CD4-positive, alpha-beta memory T cell (primary cell): ENCODE measurements at regions not wholly inside any gene's neighbourhood (a gene's known extent, or its start where the extent isn't known, plus 50 kb on each side); places are given as distances from the start of the nearest gene placed in this dataset.

ENCODE experiments used
- CTCF ChIA-PET: fragments of 350-600 bp; sonication (Branson Sonifier 250); formaldehyde crosslinking; loops from one replicate; lab custom pipeline; 2021; ENCODE audit warnings: inconsistent platforms; ENCODE audit not compliant: partially characterized antibody; lab: Charles Lee
- POLR2A ChIA-PET: fragments of 350-600 bp; sonication (Branson Sonifier 250); formaldehyde crosslinking; loops from one replicate; lab custom pipeline; 2021; ENCODE audit not compliant: partially characterized antibody; lab: Charles Lee
- DNase-seq, 5 donors: peaks; one replicate each; pipeline versions ENCODE4 v3.0.0 to v3.0.0-alpha.2; 2020 to 2022; ENCODE audit warnings: mixed read lengths in 1 of 5
- H3K27ac ChIP-seq: one replicate; pipeline ENCODE4 v1.7.0; 2013; ENCODE audit warnings: low read depth, low read length
- H3K27me3 ChIP-seq: 2 replicates; pipeline ENCODE4 v1.7.0; 2013; ENCODE audit warnings: mild to moderate bottlenecking, low read length, moderate library complexity; ENCODE audit not compliant: insufficient read depth
- H3K36me3 ChIP-seq: 2 replicates; pipeline ENCODE4 v1.7.0; 2013; ENCODE audit warnings: mild to moderate bottlenecking, low read length, moderate library complexity; ENCODE audit not compliant: insufficient read depth
- H3K4me1 ChIP-seq: 2 replicates; pipeline ENCODE4 v1.7.0; 2013; ENCODE audit warnings: mild to moderate bottlenecking, low read length, moderate library complexity; ENCODE audit not compliant: insufficient read depth
- H3K4me3 ChIP-seq, 2 donors: one replicate each; pipeline ENCODE4 v1.7.0; 2013; ENCODE audit warnings: low read length in 2 of 2, mild to moderate bottlenecking in 1 of 2
- H3K9me3 ChIP-seq, 2 donors: one replicate each; pipeline ENCODE4 v1.7.0; 2013; ENCODE audit warnings: low read length in 2 of 2, control low read depth in 1 of 2; ENCODE audit not compliant: control insufficient read depth in 1 of 2
- H3K27ac Mint-ChIP-seq, 7 donors: one replicate each; pipeline ENCODE4 v1.8.0; 2020 to 2021; ENCODE audit warnings: mixed read lengths in 7 of 7, mild to moderate bottlenecking in 6 of 7, inconsistent platforms in 3 of 7, moderate library complexity in 3 of 7
- H3K27me3 Mint-ChIP-seq, 2 donors: one replicate each; pipeline ENCODE4 v1.8.0; 2020 to 2021; ENCODE audit warnings: mixed read lengths in 2 of 2
- H3K36me3 Mint-ChIP-seq, 2 donors: one replicate each; pipeline ENCODE4 v1.8.0; 2020 to 2021; ENCODE audit warnings: mixed read lengths in 2 of 2, inconsistent platforms in 1 of 2, mild to moderate bottlenecking in 1 of 2
- H3K4me1 Mint-ChIP-seq, 4 donors: one replicate each; pipeline ENCODE4 v1.8.0; 2020 to 2021; ENCODE audit warnings: mixed read lengths in 4 of 4, mild to moderate bottlenecking in 1 of 4
- H3K4me3 Mint-ChIP-seq, 8 donors: one replicate each; pipeline ENCODE4 v1.8.0; 2020 to 2021; ENCODE audit warnings: mixed read lengths in 8 of 8, mild to moderate bottlenecking in 7 of 8, moderate library complexity in 6 of 8, inconsistent platforms in 3 of 8
- H3K9me3 Mint-ChIP-seq, 8 donors: one replicate each; pipeline ENCODE4 v1.8.0; 2020 to 2021; ENCODE audit warnings: mixed read lengths in 8 of 8, mild to moderate bottlenecking in 5 of 8, inconsistent platforms in 3 of 8, moderate library complexity in 1 of 8
- intact Hi-C: fragments of 100-400 bp; cut with micrococcal nuclease; formaldehyde crosslinking; loops from one replicate; pipeline ENCODE4 v1.15.1; 2023

DNA sequence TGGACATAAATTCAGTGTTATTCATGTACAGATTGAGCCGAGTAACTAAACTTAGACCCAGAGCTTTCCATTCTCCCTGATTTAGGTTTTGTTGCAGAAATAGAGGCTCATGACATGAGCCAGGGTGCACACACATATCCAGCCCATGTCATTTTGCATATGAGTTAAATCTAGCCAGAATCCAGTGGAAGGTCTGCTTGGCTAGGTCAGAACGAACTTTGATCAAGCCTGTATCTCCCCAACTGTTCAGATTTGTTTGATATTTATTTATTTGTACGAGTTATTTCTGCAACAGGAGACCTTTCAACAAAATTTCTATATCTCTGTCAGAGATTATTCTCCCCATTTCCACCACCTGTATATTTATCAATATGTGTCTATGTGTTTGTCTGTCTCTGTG lies 247.5 kb upstream of the THBS1 start:
- ChIA-PET CTCF (no interaction called here), POLR2A (no interaction called here)
- Mint-ChIP-seq H3K27ac (no peak overlapping the region), H3K36me3 (no peaks in the 10 kb centered on the region), H3K27me3 (peaks cover 3 to 15% of the 10 kb centered on the region in 2 donors), H3K4me3 (no peak overlapping the region), H3K9me3 (no peaks in the 10 kb centered on the region), H3K4me1 (no peaks in the 10 kb centered on the region)
- DNase-seq = no peak
- no peaks in the 10 kb centered on the region for H3K36me3 ChIP-seq
- intact Hi-C loops = no loop called here
- no peak overlapping the region for H3K4me3 ChIP-seq
- no peaks in the 10 kb centered on the region for H3K27me3 ChIP-seq
- H3K9me3 ChIP-seq = no peaks in the 10 kb centered on the region
- no peaks in the 10 kb centered on the region for H3K4me1 ChIP-seq
- no peak overlapping the region for H3K27ac ChIP-seq

DNA sequence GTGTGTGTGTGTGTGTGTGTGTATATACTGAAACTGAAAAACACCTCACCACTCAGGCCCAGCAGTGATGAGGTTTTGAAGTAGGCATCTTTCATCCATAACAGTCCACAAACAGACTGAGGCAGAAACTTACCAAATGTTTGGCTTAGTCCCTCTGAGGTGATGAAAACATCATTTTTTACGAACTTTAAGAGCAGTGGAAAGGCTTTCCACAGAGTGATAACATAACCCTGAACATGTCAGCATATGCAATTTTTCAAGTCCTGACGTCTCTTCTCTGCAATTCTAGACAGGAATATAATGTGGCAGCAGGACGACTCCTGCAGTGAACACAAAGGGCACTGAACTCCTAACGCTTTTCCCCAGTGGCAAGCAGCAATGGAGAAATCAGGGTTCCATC lies 247.0 kb upstream of the THBS1 start:
- H3K9me3 ChIP-seq = no peaks in the 10 kb centered on the region
- no peaks in the 10 kb centered on the region for H3K4me1 ChIP-seq
- intact Hi-C loops = no loop called here
- H3K27me3 Mint-ChIP-seq = peaks cover 3 to 11% of the 10 kb centered on the region in 2 donors
- ChIA-PET CTCF (no interaction called here), POLR2A (no interaction called here)
- H3K27ac Mint-ChIP-seq = no peak overlapping the region
- no peaks in the 10 kb centered on the region for H3K36me3 Mint-ChIP-seq
- no peak overlapping the region for H3K27ac ChIP-seq
- no peaks in the 10 kb centered on the region for H3K4me1 Mint-ChIP-seq
- no peaks in the 10 kb centered on the region for H3K9me3 Mint-ChIP-seq
- no peaks in the 10 kb centered on the region for H3K36me3 ChIP-seq
- no peaks in the 10 kb centered on the region for H3K27me3 ChIP-seq
- H3K4me3 Mint-ChIP-seq = no peak overlapping the region
- DNase-seq = no peak
- no peak overlapping the region for H3K4me3 ChIP-seq

DNA sequence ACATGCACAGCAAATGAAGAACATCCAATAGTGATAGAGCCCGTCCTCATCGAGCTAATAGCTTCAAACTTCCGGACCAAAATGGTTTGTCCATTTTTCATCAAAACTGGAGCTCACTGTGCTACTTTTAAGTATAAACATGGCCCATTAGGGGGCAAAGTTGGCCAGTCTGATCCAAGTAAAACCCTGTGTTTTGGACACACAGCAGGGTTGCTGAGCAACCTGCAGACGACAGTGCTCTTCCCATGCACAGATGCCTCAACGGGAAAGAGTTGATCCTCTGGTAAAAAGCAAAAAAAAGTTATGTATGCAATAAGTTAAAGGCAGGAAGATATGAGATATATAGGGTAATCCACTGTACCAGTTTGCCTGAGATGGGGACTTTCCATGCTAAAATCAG lies 244.0 kb upstream of the THBS1 start:
- Mint-ChIP-seq H3K27me3 (peaks cover 5 to 8% of the 10 kb centered on the region in 2 donors), H3K4me1 (no peaks in the 10 kb centered on the region), H3K9me3 (peaks cover 0 to 4% (median 0%) of the 10 kb centered on the region in 8 donors), H3K4me3 (no peak overlapping the region), H3K36me3 (no peaks in the 10 kb centered on the region), H3K27ac (no peak overlapping the region)
- no peaks in the 10 kb centered on the region for H3K9me3 ChIP-seq
- H3K27ac ChIP-seq = no peak overlapping the region
- H3K4me3 ChIP-seq = no peak overlapping the region
- no peak for DNase-seq
- no peaks in the 10 kb centered on the region for H3K27me3 ChIP-seq
- no peaks in the 10 kb centered on the region for H3K36me3 ChIP-seq
- POLR2A ChIA-PET = no interaction called here
- H3K4me1 ChIP-seq = no peaks in the 10 kb centered on the region
- CTCF ChIA-PET = interaction anchor here (2.0 kb wide), 1 partner anchor 10 kb away, joined by 4 read pairs; no protein-coding TSS in a partner anchor
- intact Hi-C loops = no loop called here

DNA sequence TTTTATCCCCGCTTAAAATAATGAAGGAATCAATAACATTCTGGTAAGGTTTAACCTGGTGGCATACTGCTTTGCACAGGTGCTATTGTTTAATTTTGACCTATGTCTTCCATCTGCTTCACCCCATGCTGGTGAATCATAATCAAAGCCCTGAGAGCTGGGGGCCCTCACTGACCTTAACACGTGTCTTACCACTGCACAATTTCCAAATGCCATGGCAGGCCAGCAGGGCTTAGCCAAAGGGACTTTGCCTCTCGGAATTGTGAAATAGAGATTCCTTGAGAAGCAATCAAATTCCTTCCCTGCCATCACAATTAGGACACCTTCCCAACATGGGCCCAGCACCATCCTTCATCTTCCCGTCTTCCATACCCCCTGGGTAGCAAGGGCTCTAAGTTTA lies 242.6 kb upstream of the THBS1 start:
- Histone ChIP-seq H3K27me3 (no peaks in the 10 kb centered on the region), H3K9me3 (no peaks in the 10 kb centered on the region), H3K4me3 (no peak overlapping the region), H3K4me1 (no peaks in the 10 kb centered on the region), H3K36me3 (no peaks in the 10 kb centered on the region), H3K27ac (no peak overlapping the region)
- Mint-ChIP-seq H3K4me3 (no peak overlapping the region), H3K36me3 (no peaks in the 10 kb centered on the region), H3K4me1 (no peaks in the 10 kb centered on the region), H3K27me3 (peaks cover 5 to 8% of the 10 kb centered on the region in 2 donors), H3K27ac (no peak overlapping the region), H3K9me3 (peaks cover 0 to 10% (median 2%) of the 10 kb centered on the region in 8 donors)
- intact Hi-C loops = no loop called here
- DNase-seq = no peak
- ChIA-PET CTCF (no interaction called here), POLR2A (no interaction called here)

DNA sequence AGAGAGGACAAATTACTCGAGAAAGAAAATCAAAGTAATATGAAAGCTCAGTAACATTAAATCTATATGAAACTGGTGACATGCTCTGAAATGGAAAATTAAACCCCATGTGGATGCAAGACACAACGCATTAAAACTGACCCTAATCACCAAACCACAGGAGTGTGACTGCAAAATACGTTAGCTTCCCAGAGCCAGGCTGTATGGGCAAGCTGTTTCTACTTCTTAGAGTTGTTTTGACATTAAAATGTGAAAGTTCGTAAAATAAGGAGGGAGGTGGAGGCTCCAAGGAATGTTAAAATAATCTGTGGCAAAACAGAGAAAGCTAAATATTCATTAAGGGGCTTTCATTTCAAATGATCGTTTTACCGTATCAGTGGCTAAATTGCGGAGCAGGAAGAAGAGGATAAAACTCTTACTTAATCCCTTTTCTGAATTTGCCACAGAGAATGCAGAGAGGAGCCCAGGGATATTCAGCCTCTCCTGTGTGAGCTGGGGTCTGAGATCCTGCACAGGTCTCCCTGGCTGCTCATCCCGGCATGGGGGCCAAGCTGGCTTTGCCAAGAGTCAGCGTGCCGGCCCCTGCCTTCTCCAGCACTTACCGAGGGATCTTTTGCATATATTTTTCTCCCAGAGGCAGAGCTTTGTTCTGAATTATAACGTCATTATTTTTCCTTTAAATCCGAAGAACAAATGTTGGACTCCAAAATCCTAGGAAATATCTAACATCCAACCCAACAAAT lies 239.8 kb upstream of the THBS1 start:
- Histone ChIP-seq H3K4me3 (no peak overlapping the region), H3K27me3 (no peaks in the 10 kb centered on the region), H3K9me3 (no peaks in the 10 kb centered on the region), H3K36me3 (no peaks in the 10 kb centered on the region), H3K4me1 (no peaks in the 10 kb centered on the region), H3K27ac (no peak overlapping the region)
- POLR2A ChIA-PET = no interaction called here
- peaks cover 0 to 14% (median 4%) of the 10 kb centered on the region in 8 donors for H3K9me3 Mint-ChIP-seq
- no peak for DNase-seq
- no peaks in the 10 kb centered on the region for H3K4me1 Mint-ChIP-seq
- peaks cover 0 to 4% of the 10 kb centered on the region in 2 donors for H3K27me3 Mint-ChIP-seq
- no peaks in the 10 kb centered on the region for H3K36me3 Mint-ChIP-seq
- intact Hi-C loops = no loop called here
- no peak overlapping the region for H3K4me3 Mint-ChIP-seq
- CTCF ChIA-PET = no interaction called here
- H3K27ac Mint-ChIP-seq = no peak overlapping the region

DNA sequence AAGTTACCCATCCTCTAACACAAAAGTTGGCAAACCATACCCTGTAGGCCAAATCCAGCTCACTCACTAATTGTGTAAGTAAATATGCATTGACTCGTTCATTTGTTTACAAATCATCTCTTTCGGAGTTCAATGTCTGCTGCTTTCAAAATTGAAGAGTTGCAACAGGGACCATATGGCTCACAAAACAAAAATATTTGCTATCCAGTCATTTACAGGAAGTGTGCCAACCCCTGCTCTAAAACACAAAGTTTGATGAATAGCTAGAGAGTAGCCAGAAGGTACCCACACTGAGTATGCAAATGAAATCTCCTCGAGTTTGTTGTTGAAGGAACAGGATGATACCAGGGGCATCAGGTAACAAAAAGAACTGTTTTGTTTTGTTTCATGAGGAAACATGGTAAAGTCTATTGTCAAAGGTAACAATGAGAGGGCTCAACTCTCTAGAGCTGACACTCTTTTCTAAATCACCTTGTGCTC lies 236.2 kb upstream of the THBS1 start:
- H3K36me3 Mint-ChIP-seq = no peaks in the 10 kb centered on the region
- CTCF ChIA-PET = no interaction called here
- intact Hi-C loops = no loop called here
- no peaks in the 10 kb centered on the region for H3K27me3 Mint-ChIP-seq
- Histone ChIP-seq H3K27ac (no peak overlapping the region), H3K9me3 (no peaks in the 10 kb centered on the region), H3K36me3 (no peaks in the 10 kb centered on the region), H3K4me3 (no peak overlapping the region), H3K27me3 (no peaks in the 10 kb centered on the region), H3K4me1 (no peaks in the 10 kb centered on the region)
- H3K27ac Mint-ChIP-seq = no peak overlapping the region
- H3K9me3 Mint-ChIP-seq = peaks cover 0 to 14% (median 4%) of the 10 kb centered on the region in 8 donors
- no peaks in the 10 kb centered on the region for H3K4me1 Mint-ChIP-seq
- no peak overlapping the region for H3K4me3 Mint-ChIP-seq
- DNase-seq = no peak
- POLR2A ChIA-PET = no interaction called here

DNA sequence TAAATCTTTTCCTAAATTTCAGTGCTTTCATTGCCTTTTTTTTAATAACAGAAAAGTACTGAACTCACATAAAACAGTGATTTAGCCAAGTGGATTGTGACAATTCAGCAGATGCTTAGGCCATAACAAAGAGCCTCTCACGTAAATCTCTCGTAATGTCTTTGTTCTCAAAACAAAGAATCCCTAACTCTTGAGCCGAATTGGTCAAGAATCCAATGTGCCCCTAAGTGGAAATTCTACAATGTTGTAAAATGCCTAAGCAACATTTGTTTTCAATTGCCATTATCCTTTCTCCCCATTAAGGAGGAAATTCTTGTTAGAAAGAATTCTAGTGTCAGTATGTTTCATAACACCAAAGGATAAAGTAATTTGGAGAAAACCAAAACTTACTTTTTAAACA lies 235.7 kb upstream of the THBS1 start:
- H3K27ac ChIP-seq = no peak overlapping the region
- Mint-ChIP-seq H3K27ac (no peak overlapping the region), H3K4me1 (no peaks in the 10 kb centered on the region), H3K36me3 (no peaks in the 10 kb centered on the region), H3K27me3 (no peaks in the 10 kb centered on the region), H3K4me3 (no peak overlapping the region), H3K9me3 (peaks cover 0 to 14% (median 4%) of the 10 kb centered on the region in 8 donors)
- H3K9me3 ChIP-seq = no peaks in the 10 kb centered on the region
- H3K4me1 ChIP-seq = no peaks in the 10 kb centered on the region
- intact Hi-C loops = no loop called here
- CTCF ChIA-PET = no interaction called here
- DNase-seq = no peak
- no peaks in the 10 kb centered on the region for H3K27me3 ChIP-seq
- H3K4me3 ChIP-seq = no peak overlapping the region
- POLR2A ChIA-PET = no interaction called here
- H3K36me3 ChIP-seq = no peaks in the 10 kb centered on the region
